IPS-20b (cell line): ENCODE measurements at regions not wholly inside any gene's neighbourhood (a gene's known extent, or its start where the extent isn't known, plus 50 kb on each side); places are given as distances from the start of the nearest gene placed in this dataset.

Experiments used
- H3K27ac ChIP-seq: one replicate; pipeline ENCODE4 v1.5.1; 2013; ENCODE audit warnings: low read length
- H3K27me3 ChIP-seq: 2 replicates; pipeline ENCODE4 v1.6.1; 2013; ENCODE audit warnings: mild to moderate bottlenecking, low read length, inconsistent platforms; ENCODE audit not compliant: insufficient read depth
- H3K36me3 ChIP-seq: 2 replicates; pipeline ENCODE4 v1.6.1; 2013; ENCODE audit warnings: low read depth, mild to moderate bottlenecking, inconsistent platforms, low read length, moderate library complexity; ENCODE audit not compliant: insufficient read depth
- H3K4me1 ChIP-seq: 2 replicates; pipeline ENCODE4 v1.6.1; 2013; ENCODE audit warnings: mild to moderate bottlenecking, control low read depth, inconsistent platforms, low read length, moderate library complexity; ENCODE audit not compliant: insufficient read depth
- H3K4me3 ChIP-seq: 2 replicates; pipeline ENCODE4 v1.5.1; 2013; ENCODE audit warnings: mild to moderate bottlenecking, low read length, inconsistent platforms
- H3K9ac ChIP-seq: 2 replicates; pipeline ENCODE4 v1.6.1; 2013; ENCODE audit warnings: low read depth, mild to moderate bottlenecking, inconsistent platforms, low read length, moderate library complexity
- H3K9me3 ChIP-seq: 2 replicates; pipeline ENCODE4 v1.6.1; 2013; ENCODE audit warnings: mild to moderate bottlenecking, low read depth, low read length, inconsistent platforms; ENCODE audit not compliant: insufficient read depth

DNA sequence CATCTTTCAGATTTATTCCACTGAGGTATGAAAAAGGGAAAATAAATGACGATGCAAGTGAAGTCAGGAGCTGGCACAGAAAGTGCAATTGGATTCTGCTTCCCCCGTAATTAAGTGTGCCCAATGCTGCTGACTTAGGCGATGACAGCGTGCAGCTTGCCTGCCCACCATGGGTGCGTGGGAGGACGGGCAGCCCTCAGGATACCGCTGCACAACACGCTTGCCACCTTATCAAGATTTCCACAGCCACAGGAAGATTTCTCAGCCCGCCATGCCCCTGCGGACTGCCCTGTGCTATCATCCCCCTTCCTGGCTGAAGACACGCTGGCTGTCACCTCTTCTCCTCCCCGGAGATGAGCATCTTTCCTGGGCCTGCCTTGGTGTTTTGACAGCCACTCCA lies 103.3 kb upstream of the BACH2 start:
- H3K4me1 ChIP-seq: peaks cover 12% of the 10 kb centered on the region

DNA sequence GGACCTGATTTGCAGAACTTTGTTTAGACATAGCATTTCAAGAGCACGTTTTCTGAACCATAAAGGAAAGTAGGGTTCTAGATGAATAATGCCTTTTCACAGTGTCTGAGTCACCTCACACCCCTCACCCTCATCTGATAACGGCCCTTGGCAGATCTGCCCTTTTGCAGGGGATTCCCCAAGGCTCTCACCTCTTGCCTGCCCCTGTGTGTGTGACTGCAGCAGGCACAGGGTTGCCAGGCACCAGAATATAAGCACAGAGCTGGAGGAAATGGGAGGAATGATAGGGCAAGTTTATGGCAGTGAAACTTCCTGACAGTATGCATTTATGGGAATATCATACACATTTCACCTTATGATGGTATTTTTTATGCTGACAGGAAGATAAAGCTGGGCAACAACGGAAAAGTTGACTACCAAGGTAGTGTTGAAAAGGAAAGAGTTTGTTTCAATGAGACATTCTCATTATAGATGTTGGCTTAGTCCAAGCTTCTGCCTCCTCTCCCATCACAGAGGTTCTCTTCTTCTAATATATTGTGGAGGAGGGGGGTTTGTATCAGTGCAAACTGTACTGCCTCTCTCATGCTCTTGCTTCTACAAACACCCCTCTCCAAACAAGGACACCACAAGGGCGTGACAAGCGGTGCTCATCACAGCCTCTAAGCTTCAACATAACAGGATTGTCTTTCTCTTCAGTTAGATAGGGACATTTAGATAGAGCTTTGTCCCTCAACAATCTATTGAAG lies 101.5 kb upstream of the BACH2 start:
- H3K27ac ChIP-seq: no peak overlapping the region
- no peak overlapping the region for H3K9ac ChIP-seq
- no peaks in the 10 kb centered on the region for H3K9me3 ChIP-seq
- no peaks in the 10 kb centered on the region for H3K27me3 ChIP-seq
- no peak overlapping the region for H3K4me3 ChIP-seq
- H3K36me3 ChIP-seq: no peaks in the 10 kb centered on the region
- no peaks in the 10 kb centered on the region for H3K4me1 ChIP-seq

More for the DNA sequence above, 103.3 kb upstream of the BACH2 start:
- Histone ChIP-seq H3K36me3 (no peaks in the 10 kb centered on the region), H3K27ac (no peak overlapping the region), H3K27me3 (no peaks in the 10 kb centered on the region), H3K9ac (no peak overlapping the region), H3K9me3 (no peaks in the 10 kb centered on the region), H3K4me3 (no peak overlapping the region)

GRCh38 chr6:90397047-90397446 lies 100.4 kb upstream of the BACH2 start:
- Histone ChIP-seq H3K9me3 (no peaks in the 10 kb centered on the region), H3K9ac (no peak overlapping the region), H3K4me1 (no peaks in the 10 kb centered on the region), H3K36me3 (no peaks in the 10 kb centered on the region), H3K27me3 (no peaks in the 10 kb centered on the region), H3K27ac (no peak overlapping the region), H3K4me3 (no peak overlapping the region)

DNA sequence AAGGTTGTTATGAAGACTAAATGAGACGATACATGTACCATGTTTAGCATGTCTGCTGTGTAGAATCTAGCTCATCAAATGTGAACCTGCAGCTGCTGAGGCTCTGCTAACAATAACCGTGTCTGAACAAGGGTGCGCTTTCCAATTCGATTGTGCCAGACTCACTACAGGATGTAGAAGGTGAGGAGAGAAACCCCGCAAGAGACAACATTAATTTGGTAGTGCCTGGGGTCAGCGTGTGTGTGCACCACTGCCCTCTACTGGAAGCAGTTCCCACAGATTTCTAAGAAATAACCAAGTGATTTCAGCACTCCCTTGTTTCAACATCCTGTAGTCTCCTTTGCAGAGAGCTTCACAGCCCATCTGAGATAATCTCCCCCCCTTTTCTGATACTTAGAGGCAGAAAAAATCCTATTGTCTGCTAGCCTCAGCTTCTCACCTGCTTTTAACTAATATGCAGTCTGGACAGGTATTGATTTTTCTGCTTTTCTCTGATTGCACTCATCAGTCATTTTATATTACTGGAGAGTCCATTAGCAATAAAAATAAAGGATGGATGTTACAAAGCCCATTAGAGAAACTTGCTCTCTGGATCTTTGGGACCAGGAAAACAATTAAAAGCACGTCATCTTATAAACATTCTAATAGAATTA lies 96.7 kb upstream of the BACH2 start:
- H3K36me3 ChIP-seq: no peaks in the 10 kb centered on the region
- H3K9me3 ChIP-seq: no peaks in the 10 kb centered on the region
- no peak overlapping the region for H3K9ac ChIP-seq

GRCh38 chr6:90390379-90390778 lies 93.7 kb upstream of the BACH2 start:
- Histone ChIP-seq H3K36me3 (no peaks in the 10 kb centered on the region), H3K27me3 (no peaks in the 10 kb centered on the region), H3K27ac (no peak overlapping the region), H3K4me3 (no peak overlapping the region), H3K9me3 (no peaks in the 10 kb centered on the region), H3K9ac (no peak overlapping the region), H3K4me1 (peaks cover 20% of the 10 kb centered on the region)

More for the DNA sequence above, 96.7 kb upstream of the BACH2 start:
- Histone ChIP-seq H3K27me3 (no peaks in the 10 kb centered on the region), H3K4me3 (no peak overlapping the region), H3K27ac (no peak overlapping the region), H3K4me1 (peaks cover 4% of the 10 kb centered on the region; the same call in 1 of the 2 replicates)

- Histone ChIP-seq H3K27ac (no peak overlapping the region), H3K4me1 (peaks cover 29% of the 10 kb centered on the region), H3K4me3 (no peak overlapping the region), H3K9me3 (no peaks in the 10 kb centered on the region), H3K36me3 (no peaks in the 10 kb centered on the region), H3K27me3 (no peaks in the 10 kb centered on the region), H3K9ac (no peak overlapping the region)
Measured at GRCh38 chr6:90388395-90388794, 91.8 kb upstream of the BACH2 start.

GRCh38 chr6:90387826-90388225 lies 91.2 kb upstream of the BACH2 start:
- H3K9ac ChIP-seq: no peak overlapping the region
- H3K27me3 ChIP-seq: no peaks in the 10 kb centered on the region
- no peak overlapping the region for H3K27ac ChIP-seq
- no peaks in the 10 kb centered on the region for H3K36me3 ChIP-seq
- no peaks in the 10 kb centered on the region for H3K9me3 ChIP-seq
- no peak overlapping the region for H3K4me3 ChIP-seq
- peaks cover 32% of the 10 kb centered on the region for H3K4me1 ChIP-seq

- H3K36me3 ChIP-seq: no peaks in the 10 kb centered on the region
- no peaks in the 10 kb centered on the region for H3K27me3 ChIP-seq
- peaks cover 37% of the 10 kb centered on the region for H3K4me1 ChIP-seq
- H3K27ac ChIP-seq: no peak overlapping the region
- H3K9ac ChIP-seq: no peak overlapping the region
- H3K9me3 ChIP-seq: no peaks in the 10 kb centered on the region
- no peak overlapping the region for H3K4me3 ChIP-seq
Measured at GRCh38 chr6:90387383-90387775, 90.7 kb upstream of the BACH2 start.

- Histone ChIP-seq H3K27me3 (no peaks in the 10 kb centered on the region), H3K36me3 (no peaks in the 10 kb centered on the region), H3K4me3 (no peak overlapping the region), H3K27ac (no peak overlapping the region), H3K9ac (no peak overlapping the region), H3K4me1 (peaks cover 39% of the 10 kb centered on the region), H3K9me3 (no peaks in the 10 kb centered on the region)
Measured at GRCh38 chr6:90386399-90387382, 90.0 kb upstream of the BACH2 start.

GRCh38 chr6:90385759-90386313 lies 89.2 kb upstream of the BACH2 start:
- peaks cover 36% of the 10 kb centered on the region for H3K4me1 ChIP-seq
- no peak overlapping the region for H3K27ac ChIP-seq
- no peaks in the 10 kb centered on the region for H3K27me3 ChIP-seq
- no peak overlapping the region for H3K9ac ChIP-seq
- no peaks in the 10 kb centered on the region for H3K9me3 ChIP-seq
- H3K4me3 ChIP-seq: no peak overlapping the region
- no peaks in the 10 kb centered on the region for H3K36me3 ChIP-seq

- H3K27me3 ChIP-seq: no peaks in the 10 kb centered on the region
- H3K4me1 ChIP-seq: peaks cover 34% of the 10 kb centered on the region
- no peaks in the 10 kb centered on the region for H3K9me3 ChIP-seq
- no peaks in the 10 kb centered on the region for H3K36me3 ChIP-seq
- H3K27ac ChIP-seq: no peak overlapping the region
- H3K4me3 ChIP-seq: no peak overlapping the region
- H3K9ac ChIP-seq: no peak overlapping the region
Measured at GRCh38 chr6:90384720-90385119, 88.1 kb upstream of the BACH2 start.
